SH-SY5Y (cell line): ENCODE measurements at regions not wholly inside any gene's neighbourhood (a gene's known extent, or its start where the extent isn't known, plus 50 kb on each side); places are given as distances from the start of the nearest gene placed in this dataset.

Experiments
- GATA2 ChIP-seq: IDR thresholded peaks from 2 replicates; pipeline ENCODE4 v1.6.1; 2011; ENCODE audit warnings: mild to moderate bottlenecking, low read depth, low read length
- GATA3 ChIP-seq: IDR thresholded peaks from 2 replicates; pipeline ENCODE4 v1.6.1; 2011; ENCODE audit warnings: low read depth, mild to moderate bottlenecking, low read length, moderate library complexity

DNA sequence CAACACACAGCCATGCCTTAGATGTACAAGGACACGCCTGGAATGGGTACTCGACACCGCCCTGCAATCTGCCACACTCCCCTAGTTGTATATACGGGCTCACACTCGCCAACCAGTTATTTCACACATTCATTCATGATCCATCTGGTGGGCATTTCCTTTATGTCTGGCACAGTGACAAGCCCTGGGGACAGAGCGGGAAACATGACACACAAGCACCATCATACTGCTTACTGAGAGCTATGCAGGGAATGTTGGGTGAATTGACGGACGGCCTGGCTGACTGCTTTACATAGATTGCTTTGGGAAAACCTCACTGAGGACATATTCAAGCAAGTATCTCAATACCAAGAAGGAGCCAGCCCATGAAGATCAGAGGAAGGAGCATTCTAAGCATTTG lies 448.0 kb upstream of the SPRED2 start:
- no peak for TF ChIP-seq GATA2
- TF ChIP-seq GATA3: no peak
